ENCODE measurements at regions not wholly inside any gene's neighbourhood (a gene's known extent, or its start where the extent isn't known, plus 50 kb on each side); places are given as distances from the start of the nearest gene placed in this dataset.
"Not testable (repeated sequence)": the region's sequence is repeated elsewhere in the genome, so short reads cannot be mapped to it uniquely, and the experiment has no call there.

- Histone ChIP-seq H3K27me3 (ENCODE audit: insufficient read depth in 3 of 3, low read length in 2 of 3) (no peaks in the 10 kb centered on the region), H3K4me3 (no peak overlapping the region), H3K36me3 (ENCODE audit: insufficient read depth in 1 of 2, low read depth in 1 of 2) (no peaks in the 10 kb centered on the region), H3K27ac (no peak overlapping the region), H3K9me3 (no peaks in the 10 kb centered on the region), H3K4me1 (no peaks in the 10 kb centered on the region)
- DNase-seq (no peak), ATAC-seq (no peak)
- intact Hi-C loops (cut with DNase I), result no loop called here
- 65 to 67% (median 66%) methylated on average over 6 of the region's 6 CpGs for WGBS, 3 donors
- no peak for TF ChIP-seq CTCF (IDR thresholded peaks at IDR 0.05)
Observed at GRCh38 chr21:30027986-30028385, 88.2 kb upstream of the GRIK1 start.

- DNase-seq; intact Hi-C loops (cut with DNase I); H3K4me3 ChIP-seq; H3K27me3 ChIP-seq (ENCODE audit: insufficient read depth in 3 of 3, low read length in 2 of 3); ATAC-seq; H3K36me3 ChIP-seq (ENCODE audit: insufficient read depth in 1 of 2, low read depth in 1 of 2); H3K4me1 ChIP-seq; H3K27ac ChIP-seq; H3K9me3 ChIP-seq: not testable (repeated sequence)
- WGBS, 3 donors, result 60 to 75% (median 69%) methylated on average over 11 of the region's 11 CpGs
Observed at GRCh38 chr21:30023056-30023455, 83.3 kb upstream of the GRIK1 start.

GRCh38 chr21:30014886-30015285 is 75.1 kb upstream of the GRIK1 start:
- intact Hi-C loops (cut with DNase I), result no loop called here
- no peak for DNase-seq
- Histone ChIP-seq H3K27me3 (ENCODE audit: insufficient read depth in 3 of 3, low read length in 2 of 3) (no peaks in the 10 kb centered on the region), H3K4me1 (no peaks in the 10 kb centered on the region), H3K4me3 (no peak overlapping the region), H3K27ac (no peak overlapping the region), H3K36me3 (ENCODE audit: insufficient read depth in 1 of 2, low read depth in 1 of 2) (no peaks in the 10 kb centered on the region), H3K9me3 (no peaks in the 10 kb centered on the region)
- ATAC-seq, result no peak
- no peak for TF ChIP-seq CTCF (IDR thresholded peaks at IDR 0.05)

GRCh38 chr21:29991624-29992023 is 51.8 kb upstream of the GRIK1 start:
- DNase-seq, result no peak
- peaks cover under 1% of the 10 kb centered on the region for H3K9me3 ChIP-seq
- no peaks in the 10 kb centered on the region for H3K36me3 ChIP-seq (ENCODE audit: insufficient read depth in 1 of 2, low read depth in 1 of 2)
- intact Hi-C loops (cut with DNase I), result no loop called here
- no peaks in the 10 kb centered on the region for H3K27me3 ChIP-seq (ENCODE audit: insufficient read depth in 3 of 3, low read length in 2 of 3)
- no peaks in the 10 kb centered on the region for H3K4me1 ChIP-seq
- H3K4me3 ChIP-seq, result no peak overlapping the region
- no peak overlapping the region for H3K27ac ChIP-seq
- no peak for ATAC-seq
- WGBS, 3 donors, result 54 to 58% (median 57%) methylated on average over 6 of the region's 6 CpGs
- TF ChIP-seq CTCF (IDR thresholded peaks at IDR 0.05), result no peak

GRCh38 chr21:29989634-29990234 is 49.9 kb upstream of the GRIK1 start:
- no peak overlapping the region for H3K27ac ChIP-seq
- ATAC-seq (no peak), DNase-seq (no peak)
- H3K36me3 ChIP-seq (ENCODE audit: insufficient read depth in 1 of 2, low read depth in 1 of 2), result no peaks in the 10 kb centered on the region
- intact Hi-C loops (cut with DNase I), result no loop called here
- TF ChIP-seq CTCF (IDR thresholded peaks at IDR 0.05), result no peak
- WGBS, 3 donors, result 86 to 90% (median 90%) methylated on average over 3 of the region's 3 CpGs
- no peaks in the 10 kb centered on the region for H3K4me1 ChIP-seq
- H3K9me3 ChIP-seq, result peaks cover 5% of the 10 kb centered on the region
- H3K27me3 ChIP-seq (ENCODE audit: insufficient read depth in 3 of 3, low read length in 2 of 3), result no peaks in the 10 kb centered on the region
- H3K4me3 ChIP-seq, result no peak overlapping the region

All from psoas muscle (tissue), 7 donors.